AG09319 (cell line): ENCODE measurements at regions not wholly inside any gene's neighbourhood (a gene's known extent, or its start where the extent isn't known, plus 50 kb on each side); places are given as distances from the start of the nearest gene placed in this dataset.

Experiments
- DNase-seq: peaks from one replicate; pipeline ENCODE4 v3.0.0-alpha.2; 2010; ENCODE audit warnings: low read depth; ENCODE audit errors: extremely low read depth
- CTCF ChIP-seq: IDR thresholded peaks from 2 replicates; pipeline ENCODE4 v1.5.1; 2011; ENCODE audit warnings: low read depth, mild to moderate bottlenecking, inconsistent platforms, low read length, moderate library complexity

- no peak for DNase-seq
- TF ChIP-seq CTCF, result no peak
Measured at GRCh38 chr9:105191508-105192121, 52.8 kb upstream of the SLC44A1 start.

- DNase-seq, result no peak
- TF ChIP-seq CTCF, result no peak
Measured at GRCh38 chr9:105193560-105193959, 50.9 kb upstream of the SLC44A1 start.

- TF ChIP-seq CTCF, result no peak
- no peak for DNase-seq
Measured at GRCh38 chr9:105194234-105194633, 50.2 kb upstream of the SLC44A1 start.
